GM13976 (cell line): ENCODE measurements at regions not wholly inside any gene's neighbourhood (a gene's known extent, or its start where the extent isn't known, plus 50 kb on each side); places are given as distances from the start of the nearest gene placed in this dataset.

ENCODE experiments used
- DNase-seq: peaks from one replicate; pipeline ENCODE4 v3.0.0; 2012; ENCODE audit warnings: low spot score
- CTCF ChIP-seq: IDR thresholded peaks from 2 replicates; pipeline ENCODE4 v1.5.1; 2012; ENCODE audit warnings: borderline replicate concordance, mild to moderate bottlenecking; ENCODE audit not compliant: insufficient read depth; ENCODE audit errors: extremely low read depth, missing control alignments, control extremely low read depth
- in situ Hi-C: fragments of 300-500 bp; cut with MboI; formaldehyde crosslinking; loops from one replicate; pipeline ENCODE4 v1.12.0; 2022; ENCODE audit warnings: low sequenced_read_pairs, mixed read lengths, inconsistent platforms; ENCODE audit not compliant: unreplicated experiment

GRCh38 chr12:46442738-46443137 lies 70.2 kb upstream of the SLC38A2 start:
- in situ Hi-C loops, result no loop called here
- no peak for DNase-seq
- TF ChIP-seq CTCF, result no peak

- no peak for TF ChIP-seq CTCF
- no peak for DNase-seq
- in situ Hi-C loops, result no loop called here
Observed at GRCh38 chr12:46442239-46442638, 69.7 kb upstream of the SLC38A2 start.

GRCh38 chr12:46439793-46440511 lies 67.4 kb upstream of the SLC38A2 start:
- in situ Hi-C loops, result no loop called here
- DNase-seq, result no peak
- no peak for TF ChIP-seq CTCF

GRCh38 chr12:46438719-46439319 lies 66.2 kb upstream of the SLC38A2 start:
- DNase-seq, result no peak
- in situ Hi-C loops, result no loop called here
- no peak for TF ChIP-seq CTCF

- no peak for TF ChIP-seq CTCF
- in situ Hi-C loops, result no loop called here
- no peak for DNase-seq
Observed at GRCh38 chr12:46438256-46438655, 65.7 kb upstream of the SLC38A2 start.

- DNase-seq, result no peak
- in situ Hi-C loops, result no loop called here
Observed at GRCh38 chr12:46437469-46437868, 64.9 kb upstream of the SLC38A2 start.

More at GRCh38 chr12:46437469-46437868, 64.9 kb upstream of the SLC38A2 start:
- no peak for TF ChIP-seq CTCF
